ENCODE measurements at regions not wholly inside any gene's neighbourhood (a gene's known extent, or its start where the extent isn't known, plus 50 kb on each side); places are given as distances from the start of the nearest gene placed in this dataset.
A peak's percentile ranks its signal among the peaks of the same experiment; 100 is the strongest.

DNA sequence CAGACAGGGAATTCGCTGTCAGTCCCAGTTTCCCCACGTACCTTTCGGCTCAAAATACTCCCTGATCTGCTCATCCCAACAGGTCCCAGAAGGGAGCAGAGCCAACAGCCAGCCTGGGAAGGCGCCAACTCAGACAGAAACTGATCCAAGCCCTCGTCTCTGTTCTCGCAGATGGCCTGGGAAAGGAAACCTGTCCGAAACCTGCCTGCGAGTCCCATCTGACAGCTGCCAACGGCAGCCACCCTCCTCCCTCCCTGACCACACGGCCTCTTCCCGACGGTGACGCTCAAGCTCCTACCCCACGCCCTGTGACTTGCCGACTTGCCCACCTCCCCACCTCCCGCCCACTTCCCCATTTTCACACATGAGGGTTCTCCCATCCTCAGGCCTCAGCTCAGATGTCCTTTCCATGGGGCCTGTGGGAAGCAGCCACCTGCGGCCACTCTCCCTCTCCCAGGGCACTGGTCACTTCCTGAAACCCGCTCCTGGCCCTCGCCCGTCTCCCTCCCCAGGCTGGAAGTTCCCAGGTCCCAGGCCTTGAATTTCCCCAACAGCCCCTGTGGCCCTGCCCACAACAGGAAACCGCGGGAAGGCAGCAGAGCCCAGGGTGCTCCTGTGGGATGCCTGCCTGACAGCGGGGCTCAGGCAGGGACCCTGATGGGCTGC lies 60.9 kb upstream of the FBRSL1 start:
- Histone ChIP-seq H3K27ac (peak overlapping the region; percentile 79), H3K9me3 (no peaks in the 10 kb centered on the region), H3K4me1 (replicated peaks) (peaks cover 7% of the 10 kb centered on the region), H3K4me3 (no peak overlapping the region), H3K27me3 (replicated peaks; ENCODE audit: insufficient read depth) (no peaks in the 10 kb centered on the region), H3K36me3 (no peaks in the 10 kb centered on the region)
- WGBS, result 26% methylated on average over 23 of the region's 23 CpGs
- intact Hi-C loops (cut with DNase I), result no loop called here
- peak; percentile 17 for TF ChIP-seq POLR2AphosphoS5 (IDR thresholded peaks at IDR 0.05)
- no peak for TF ChIP-seq POLR2A (IDR thresholded peaks at IDR 0.05)
- DNase-seq (ENCODE audit: low spot score), result peak; percentile 55

DNA sequence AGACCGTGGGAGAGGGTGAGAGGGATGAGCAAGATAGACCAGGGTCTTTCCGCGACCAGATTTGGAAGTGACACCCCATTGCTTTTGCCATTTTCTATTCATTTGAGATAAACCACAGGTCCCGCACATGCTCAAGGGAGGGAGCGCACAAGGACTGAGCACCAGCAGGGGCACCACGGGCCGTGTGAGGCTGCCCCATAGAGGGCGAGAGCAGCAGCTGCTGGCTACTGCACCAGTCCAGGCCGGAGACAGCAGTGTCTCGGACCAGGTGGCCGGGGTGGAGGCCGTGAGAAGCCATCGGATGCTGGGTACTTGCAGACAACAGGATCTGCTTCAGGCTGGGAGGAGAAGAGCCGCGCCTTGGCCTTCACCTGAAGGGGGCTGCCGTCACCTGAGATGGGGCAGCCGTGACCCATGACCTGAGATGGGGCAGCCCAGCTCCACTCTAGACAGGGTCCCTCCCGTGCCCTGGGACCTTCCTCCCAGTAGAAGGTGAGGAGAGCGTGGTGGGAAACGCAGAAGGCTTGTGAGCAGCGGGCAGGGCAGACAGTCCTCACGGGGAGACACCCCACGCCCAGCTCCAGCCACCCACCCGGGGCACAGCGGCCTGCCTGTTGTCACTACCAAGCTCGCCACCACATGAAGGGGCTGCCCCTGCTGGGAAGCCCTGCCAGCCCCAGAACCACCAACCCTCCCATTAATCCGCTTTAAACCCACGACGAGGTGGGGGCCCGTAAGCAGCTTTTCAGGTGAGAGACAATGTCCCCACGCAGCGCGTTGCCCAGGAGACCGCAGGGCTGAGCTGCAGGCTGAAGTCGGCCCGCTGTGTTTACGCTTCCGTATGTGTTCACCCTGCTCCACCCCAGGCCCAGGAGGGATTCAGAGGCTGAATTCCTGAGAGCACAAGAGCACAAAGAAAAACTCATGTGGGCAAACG lies 61.7 kb upstream of the FBRSL1 start:
- Histone ChIP-seq H3K27me3 (replicated peaks; ENCODE audit: insufficient read depth) (no peaks in the 10 kb centered on the region), H3K4me3 (no peak overlapping the region), H3K27ac (peak overlapping the region; percentile 79), H3K9me3 (no peaks in the 10 kb centered on the region), H3K36me3 (no peaks in the 10 kb centered on the region), H3K4me1 (replicated peaks) (peaks cover 7% of the 10 kb centered on the region)
- intact Hi-C loops (cut with DNase I), result no loop called here
- no peak for TF ChIP-seq POLR2A (IDR thresholded peaks at IDR 0.05)
- TF ChIP-seq, protein P1, sequence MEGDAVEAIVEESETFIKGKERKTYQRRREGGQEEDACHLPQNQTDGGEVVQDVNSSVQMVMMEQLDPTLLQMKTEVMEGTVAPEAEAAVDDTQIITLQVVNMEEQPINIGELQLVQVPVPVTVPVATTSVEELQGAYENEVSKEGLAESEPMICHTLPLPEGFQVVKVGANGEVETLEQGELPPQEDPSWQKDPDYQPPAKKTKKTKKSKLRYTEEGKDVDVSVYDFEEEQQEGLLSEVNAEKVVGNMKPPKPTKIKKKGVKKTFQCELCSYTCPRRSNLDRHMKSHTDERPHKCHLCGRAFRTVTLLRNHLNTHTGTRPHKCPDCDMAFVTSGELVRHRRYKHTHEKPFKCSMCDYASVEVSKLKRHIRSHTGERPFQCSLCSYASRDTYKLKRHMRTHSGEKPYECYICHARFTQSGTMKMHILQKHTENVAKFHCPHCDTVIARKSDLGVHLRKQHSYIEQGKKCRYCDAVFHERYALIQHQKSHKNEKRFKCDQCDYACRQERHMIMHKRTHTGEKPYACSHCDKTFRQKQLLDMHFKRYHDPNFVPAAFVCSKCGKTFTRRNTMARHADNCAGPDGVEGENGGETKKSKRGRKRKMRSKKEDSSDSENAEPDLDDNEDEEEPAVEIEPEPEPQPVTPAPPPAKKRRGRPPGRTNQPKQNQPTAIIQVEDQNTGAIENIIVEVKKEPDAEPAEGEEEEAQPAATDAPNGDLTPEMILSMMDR (IDR thresholded peaks at IDR 0.05), result no peak
- TF ChIP-seq POLR2AphosphoS5 (IDR thresholded peaks at IDR 0.05), result no peak
- WGBS, result 68% methylated on average over 39 of the region's 39 CpGs
- peak; percentile 52 for DNase-seq (ENCODE audit: low spot score)

DNA sequence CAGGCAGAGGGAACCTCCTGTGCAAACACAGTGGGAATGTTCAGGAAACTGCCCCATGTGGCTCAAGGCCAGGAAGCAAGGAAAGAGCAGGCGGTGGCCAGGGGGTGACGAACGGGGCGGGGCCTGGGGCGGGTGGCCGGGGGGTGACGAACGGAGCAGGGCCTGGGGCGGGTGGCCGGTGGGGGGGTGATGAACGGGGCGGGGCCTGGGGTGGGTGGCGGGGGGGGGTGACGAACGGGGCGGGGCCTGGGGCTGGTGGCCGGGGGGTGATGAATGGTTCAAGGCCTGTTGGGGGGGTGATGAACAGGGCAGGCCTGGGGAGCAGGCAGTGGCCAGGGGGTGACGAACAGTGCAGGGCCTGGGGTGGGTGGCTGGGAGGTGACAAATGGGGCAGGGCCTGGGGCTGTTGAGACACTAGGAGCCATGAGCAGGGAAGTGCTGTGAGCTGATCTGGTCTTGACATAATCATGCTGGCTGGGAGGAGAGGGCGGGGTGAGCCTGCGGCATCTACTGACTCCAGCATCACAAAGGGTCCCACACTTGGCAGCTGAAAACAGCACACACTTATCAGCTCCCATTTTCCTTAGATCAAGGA lies 62.7 kb upstream of the FBRSL1 start:
- TF ChIP-seq POLR2AphosphoS5 (IDR thresholded peaks at IDR 0.05) (no peak), POLR2A (IDR thresholded peaks at IDR 0.05) (no peak)
- TF ChIP-seq, protein P1 (IDR thresholded peaks at IDR 0.05), result no peak
- no peaks in the 10 kb centered on the region for H3K36me3 ChIP-seq
- 55% methylated on average over 17 of the region's 20 CpGs for WGBS
- no peak overlapping the region for H3K4me3 ChIP-seq
- no peak for DNase-seq (ENCODE audit: low spot score)
- H3K9me3 ChIP-seq, result no peaks in the 10 kb centered on the region
- intact Hi-C loops (cut with DNase I), result no loop called here
- H3K4me1 ChIP-seq (replicated peaks), result peaks cover 7% of the 10 kb centered on the region
- no peak overlapping the region for H3K27ac ChIP-seq
- no peaks in the 10 kb centered on the region for H3K27me3 ChIP-seq (replicated peaks; ENCODE audit: insufficient read depth)

DNA sequence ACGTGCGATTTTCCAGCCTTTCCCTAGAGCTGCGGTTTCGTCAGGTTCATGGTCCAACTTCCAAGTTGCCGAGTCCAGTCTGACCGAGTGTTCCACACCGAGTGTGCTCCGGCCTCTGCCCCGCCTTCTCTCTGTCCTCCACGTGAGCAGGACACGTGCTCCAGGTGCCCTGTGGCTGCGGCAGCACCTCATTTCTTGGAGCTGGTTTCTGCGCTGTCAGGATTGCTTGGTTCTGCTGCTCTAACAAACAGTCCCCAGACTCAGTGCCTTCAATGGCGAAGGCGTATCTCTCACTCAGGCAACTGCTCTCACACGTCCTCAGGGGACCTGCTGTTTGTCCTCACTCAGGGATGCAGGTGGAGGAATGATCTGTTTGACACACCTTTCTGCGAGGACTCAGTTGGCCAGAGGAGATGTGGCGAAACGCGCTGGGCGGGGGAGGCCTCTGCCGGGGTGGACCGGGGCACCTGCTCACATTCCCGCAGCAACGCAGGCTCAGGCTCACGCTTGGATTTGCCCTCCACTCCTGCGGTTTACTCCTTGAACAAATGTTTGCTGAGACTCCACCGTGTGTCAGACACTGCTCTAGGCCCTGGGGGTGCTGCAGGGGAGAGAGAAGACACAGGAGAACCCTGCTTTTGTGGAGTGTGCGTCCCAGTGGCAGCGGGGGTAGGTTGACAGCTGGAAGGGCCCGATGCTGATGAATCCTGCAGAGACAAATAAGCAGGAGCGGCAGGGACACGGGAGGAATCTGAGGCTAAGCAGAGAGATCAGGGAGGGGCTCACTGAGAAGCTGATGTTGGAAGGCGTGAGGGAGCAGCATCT lies 63.4 kb upstream of the FBRSL1 start:
- H3K9me3 ChIP-seq, result no peaks in the 10 kb centered on the region
- H3K36me3 ChIP-seq, result no peaks in the 10 kb centered on the region
- TF ChIP-seq, protein P1 (IDR thresholded peaks at IDR 0.05), result no peak
- TF ChIP-seq POLR2AphosphoS5 (IDR thresholded peaks at IDR 0.05), result no peak
- no peak for TF ChIP-seq POLR2A (IDR thresholded peaks at IDR 0.05)
- H3K27ac ChIP-seq, result no peak overlapping the region
- intact Hi-C loops (cut with DNase I), result no loop called here
- H3K4me3 ChIP-seq, result no peak overlapping the region
- WGBS, result 68% methylated on average over 34 of the region's 34 CpGs
- H3K4me1 ChIP-seq (replicated peaks), result peaks cover 7% of the 10 kb centered on the region
- no peak for DNase-seq (ENCODE audit: low spot score)
- H3K27me3 ChIP-seq (replicated peaks; ENCODE audit: insufficient read depth), result no peaks in the 10 kb centered on the region
